Renal pelvis (tissue), 1 donor: ENCODE measurements at regions not wholly inside any gene's neighbourhood (a gene's known extent, or its start where the extent isn't known, plus 50 kb on each side); places are given as distances from the start of the nearest gene placed in this dataset.
A peak's percentile ranks its signal among the peaks of the same experiment; 100 is the strongest.
"Not testable (repeated sequence)": the region's sequence is repeated elsewhere in the genome, so short reads cannot be mapped to it uniquely, and the experiment has no call there.

Experiments used
- DNase-seq: peaks from one replicate; pipeline ENCODE4 v3.0.0-alpha.2; 2013

GRCh38 chr18:57881818-57882413 lies 78.8 kb upstream of the ATP8B1 start:
- DNase-seq: peak; percentile 83

GRCh38 chr18:57879924-57880323 lies 76.8 kb upstream of the ATP8B1 start:
- DNase-seq: not testable (repeated sequence)

DNA sequence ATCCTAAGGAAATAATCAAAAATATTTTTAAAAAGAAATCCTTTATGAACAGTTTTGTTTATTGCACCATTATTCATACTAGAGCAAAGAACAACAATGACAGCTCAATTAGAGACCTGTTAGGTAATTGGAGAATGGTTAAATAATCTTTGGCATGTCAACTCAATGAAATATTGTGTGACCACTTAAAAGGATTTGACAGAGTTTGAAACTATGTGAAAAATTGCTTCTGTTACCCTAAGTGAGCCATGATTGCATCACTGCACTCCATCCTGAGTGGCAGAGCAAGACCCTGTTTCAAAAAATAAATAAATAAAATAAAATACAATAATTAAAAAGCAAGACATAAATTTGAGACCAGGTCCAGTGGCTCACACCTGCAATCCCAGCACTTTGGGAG lies 66.1 kb upstream of the ATP8B1 start:
- DNase-seq: no peak

GRCh38 chr18:57866355-57866754 lies 63.2 kb upstream of the ATP8B1 start:
- no peak for DNase-seq

- DNase-seq: no peak
Observed at GRCh38 chr18:57864615-57865121, 61.6 kb upstream of the ATP8B1 start.

DNA sequence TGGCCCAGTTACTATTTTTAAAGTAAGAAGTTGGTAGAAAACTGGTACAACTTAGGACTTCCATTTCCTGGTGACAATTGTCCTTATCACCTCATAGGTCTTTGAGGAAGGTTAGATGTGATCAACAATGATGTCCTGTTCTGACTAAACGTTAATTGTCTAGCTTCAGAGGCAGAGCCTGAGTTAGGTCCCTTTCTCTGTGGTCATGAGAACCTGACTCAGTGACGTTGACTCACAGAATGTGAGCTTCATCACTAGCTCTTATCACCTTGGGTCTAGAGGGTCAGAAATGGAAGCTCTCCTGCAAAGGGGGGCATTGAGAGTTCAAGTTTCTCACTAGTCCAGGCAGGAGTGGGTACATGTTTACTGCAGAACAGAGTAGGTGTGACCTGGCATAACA lies 60.6 kb upstream of the ATP8B1 start:
- no peak for DNase-seq

- no peak for DNase-seq
Observed at GRCh38 chr18:57859314-57859713, 56.2 kb upstream of the ATP8B1 start.

DNA sequence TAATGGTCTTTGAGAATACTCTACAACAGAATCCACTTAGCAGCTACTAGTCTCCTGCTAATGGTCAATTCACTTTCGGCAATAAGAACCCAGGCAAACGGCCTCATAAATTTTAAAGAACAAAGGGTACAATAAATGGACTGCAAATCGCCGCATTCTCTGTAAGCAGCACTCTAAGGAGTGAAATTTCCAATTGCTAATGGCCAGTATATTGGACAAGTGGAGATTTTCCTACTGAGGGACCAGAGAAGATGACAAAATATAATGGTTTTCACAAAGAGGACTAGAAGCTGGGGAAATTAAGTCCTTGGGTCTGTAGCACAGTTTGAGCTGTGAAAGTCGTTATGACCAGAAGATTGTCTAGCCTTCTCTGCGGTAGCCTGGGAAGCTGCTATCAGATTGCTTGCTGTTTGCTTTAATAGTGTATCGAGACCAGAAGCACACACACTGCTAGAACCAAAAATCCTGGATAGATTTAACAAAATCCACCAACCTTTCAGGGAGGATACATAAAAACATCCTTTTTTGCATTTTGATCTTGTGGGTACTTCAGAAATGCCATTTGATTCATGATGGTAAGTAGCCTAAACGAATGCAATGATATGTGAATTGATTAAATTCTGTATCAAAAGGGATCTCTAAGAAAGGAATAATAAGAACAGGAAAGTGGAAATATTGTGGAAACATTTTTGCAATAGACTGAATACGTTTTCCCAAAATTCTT lies 53.6 kb upstream of the ATP8B1 start:
- no peak for DNase-seq

- no peak for DNase-seq
Observed at GRCh38 chr18:57856128-57856527, 53.0 kb upstream of the ATP8B1 start.

DNA sequence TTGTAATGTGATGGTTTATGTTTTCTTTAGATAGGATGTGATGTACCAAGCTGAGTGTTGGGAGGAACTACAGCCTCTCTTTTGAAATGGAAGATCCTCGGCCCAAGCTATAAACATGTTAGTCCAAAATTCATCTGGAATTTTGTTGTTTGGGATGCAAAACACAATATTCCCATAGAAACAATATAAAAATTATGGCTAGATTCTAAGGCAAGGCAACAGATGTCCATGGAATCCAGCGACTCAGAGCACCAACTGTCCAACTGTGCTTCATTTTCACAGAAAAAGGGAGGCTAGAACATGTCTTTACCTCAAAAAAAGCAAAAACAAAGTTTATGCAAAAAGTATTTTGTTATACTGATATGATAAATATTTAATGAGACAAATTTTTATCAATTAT lies 52.4 kb upstream of the ATP8B1 start:
- DNase-seq: no peak

- no peak for DNase-seq
Observed at GRCh38 chr18:57854726-57855125, 51.6 kb upstream of the ATP8B1 start.

GRCh38 chr18:57853864-57854263 lies 50.7 kb upstream of the ATP8B1 start:
- DNase-seq: no peak

DNA sequence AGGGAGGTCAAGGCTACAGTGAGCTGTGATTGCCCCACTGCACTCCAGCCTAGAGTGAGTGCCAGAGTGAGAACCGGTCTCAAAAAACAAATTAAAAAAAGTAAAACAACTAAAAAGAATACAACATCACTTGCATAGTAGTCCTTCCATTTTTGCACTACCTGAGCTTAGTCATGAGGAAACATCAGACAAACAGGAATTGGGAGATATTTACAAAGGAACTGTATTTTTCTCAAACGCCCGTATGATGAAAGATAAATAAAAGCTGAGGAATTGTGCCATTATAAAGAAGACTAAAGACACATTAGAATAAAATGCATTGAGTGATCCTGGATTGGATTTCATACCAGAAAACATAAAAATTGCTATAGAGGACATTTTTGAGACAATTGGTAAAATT lies 50.0 kb upstream of the ATP8B1 start:
- no peak for DNase-seq
